IMR-90 (cell line): ENCODE measurements at regions not wholly inside any gene's neighbourhood (a gene's known extent, or its start where the extent isn't known, plus 50 kb on each side); places are given as distances from the start of the nearest gene placed in this dataset.

ENCODE experiments used
- ATAC-seq: fragments of 200-7000 bp; cut with Tn5 transposase; 2 replicates; pipeline ENCODE4 v1.9.1; 2020; ENCODE audit warnings: low read depth, mild to moderate bottlenecking, moderate library complexity
- BruUV-seq: library from RNA; stranded (reverse); fragments of 400-500 nt; replicated peaks from 2 replicates; lab custom pipeline; 2021; lab: Mats Ljungman, UMichigan
- CTCF ChIA-PET: fragments of 300-600 bp; formaldehyde crosslinking; extraction: SDS; loops from one replicate; lab custom pipeline; 2021; ENCODE audit warnings: antibody characterized with exemption; lab: Yijun Ruan, JAX
- POLR2A ChIA-PET: fragments of 300-600 bp; sonication (Branson Sonifier 250); formaldehyde crosslinking; loops from one replicate; lab custom pipeline; 2022; ENCODE audit warnings: antibody characterized with exemption; ENCODE audit not compliant: unreplicated experiment; lab: Charles Lee
- DNase-seq: peaks from one replicate; pipeline ENCODE4 v3.0.0; 2013
- H2AFZ ChIP-seq: replicated peaks from 2 replicates; pipeline ENCODE3; 2013; ENCODE audit warnings: low read length, mild to moderate bottlenecking; ENCODE audit not compliant: poor library complexity
- H2AK5ac ChIP-seq: 2 replicates; pipeline ENCODE4 v1.6.1; 2013; ENCODE audit warnings: low read depth, low read length, inconsistent platforms
- H2AK9ac ChIP-seq: replicated peaks from 2 replicates; pipeline ENCODE3; 2013; ENCODE audit warnings: mild to moderate bottlenecking, low read depth, low read length, moderate library complexity; ENCODE audit not compliant: poor library complexity
- H2BK120ac ChIP-seq: 2 replicates; pipeline ENCODE4 v1.6.1; 2013; ENCODE audit warnings: low read depth, low read length, inconsistent platforms
- H2BK15ac ChIP-seq: 3 replicates; pipeline ENCODE4 v1.6.1; 2013; ENCODE audit warnings: low read depth, low read length, inconsistent platforms
- H2BK20ac ChIP-seq: 2 replicates; pipeline ENCODE4 v1.6.1; 2013; ENCODE audit warnings: low read depth, mild to moderate bottlenecking, inconsistent platforms, low read length, moderate library complexity
- H2BK5ac ChIP-seq: 2 replicates; pipeline ENCODE4 v1.6.1; 2013; ENCODE audit warnings: mild to moderate bottlenecking, low read depth, low read length, inconsistent platforms; ENCODE audit not compliant: poor library complexity, severe bottlenecking
- H3K14ac ChIP-seq: replicated peaks from 2 replicates; pipeline ENCODE4 v1.6.1; 2013; ENCODE audit warnings: low read depth, low read length, inconsistent platforms
- H3K18ac ChIP-seq: 2 replicates; pipeline ENCODE4 v1.6.1; 2013; ENCODE audit warnings: low read depth, low read length, control low read depth
- H3K23ac ChIP-seq: 2 replicates; pipeline ENCODE4 v1.6.1; 2013; ENCODE audit warnings: low read depth, low read length, inconsistent platforms
- H3K27ac ChIP-seq: 2 replicates; pipeline ENCODE4 v1.5.1; 2013; ENCODE audit warnings: mild to moderate bottlenecking, control low read depth, low read length; ENCODE audit not compliant: insufficient read depth
- H3K27me3 ChIP-seq: 2 replicates; pipeline ENCODE4 v1.6.1; 2013; ENCODE audit warnings: low read length; ENCODE audit not compliant: control insufficient read depth, insufficient read depth
- H3K36me3 ChIP-seq: 2 replicates; pipeline ENCODE4 v1.6.1; 2013; ENCODE audit warnings: low read length, mixed read lengths; ENCODE audit not compliant: control insufficient read depth, insufficient read depth
- H3K4ac ChIP-seq: 2 replicates; pipeline ENCODE4 v1.6.1; 2013; ENCODE audit warnings: low read depth, low read length, inconsistent platforms
- H3K4me1 ChIP-seq: 2 replicates; pipeline ENCODE4 v1.6.1; 2013; ENCODE audit warnings: low read length, mixed read lengths; ENCODE audit not compliant: control insufficient read depth, insufficient read depth
- H3K4me2 ChIP-seq: 2 replicates; pipeline ENCODE4 v1.6.1; 2013; ENCODE audit warnings: low read depth, mild to moderate bottlenecking, control low read depth, low read length, moderate library complexity
- H3K4me3 ChIP-seq: 2 replicates; pipeline ENCODE4 v1.5.1; 2013; ENCODE audit warnings: low read depth, mild to moderate bottlenecking, control low read depth, low read length, moderate library complexity; ENCODE audit not compliant: insufficient read depth
- H3K56ac ChIP-seq: 2 replicates; pipeline ENCODE4 v1.6.1; 2013; ENCODE audit warnings: low read length, inconsistent platforms; ENCODE audit not compliant: insufficient read depth; ENCODE audit errors: extremely low read depth
- H3K79me1 ChIP-seq, 2 experiments: 2 replicates each; pipeline ENCODE4 v1.6.1; 2013; ENCODE audit warnings: low read length in 2 of 2, inconsistent platforms in 1 of 2, low read depth in 1 of 2
- H3K9ac ChIP-seq: 2 replicates; pipeline ENCODE4 v1.6.1; 2013; ENCODE audit warnings: low read depth, low read length, control low read depth
- H3K9me1 ChIP-seq: 2 replicates; pipeline ENCODE4 v1.6.1; 2013; ENCODE audit warnings: low read length, inconsistent platforms; ENCODE audit not compliant: insufficient read depth
- H3K9me3 ChIP-seq: 2 replicates; pipeline ENCODE4 v1.6.1; 2013; ENCODE audit warnings: low read length; ENCODE audit not compliant: control insufficient read depth, insufficient read depth
- H4K20me1 ChIP-seq: 2 replicates; pipeline ENCODE4 v1.6.1; 2013; ENCODE audit warnings: low read length, inconsistent platforms; ENCODE audit not compliant: insufficient read depth
- H4K5ac ChIP-seq: 2 replicates; pipeline ENCODE4 v1.6.1; 2013; ENCODE audit warnings: mild to moderate bottlenecking, low read depth, low read length, control low read depth
- H4K8ac ChIP-seq, 2 experiments: 2 replicates each; pipeline ENCODE4 v1.6.1; 2013; ENCODE audit warnings: low read depth in 2 of 2, low read length in 2 of 2, control low read depth in 1 of 2, inconsistent platforms in 1 of 2
- H4K91ac ChIP-seq: 2 replicates; pipeline ENCODE4 v1.6.1; 2013; ENCODE audit warnings: low read depth, low read length, inconsistent platforms; ENCODE audit not compliant: insufficient read depth
- BHLHE40 ChIP-seq: fragments of 150-350 bp; IDR thresholded peaks from 2 replicates; pipeline ENCODE4 v1.6.1; 2016; ENCODE audit warnings: mild to moderate bottlenecking, low read depth, low read length
- CEBPB ChIP-seq: IDR thresholded peaks from 2 replicates; pipeline ENCODE4 v1.6.1; 2012; ENCODE audit warnings: low read depth, low read length, improper control_type of control experiment
- FOS ChIP-seq: fragments of 150-350 bp; IDR thresholded peaks from 2 replicates; pipeline ENCODE4 v1.6.1; 2016; ENCODE audit warnings: low read depth, low read length
- MAFK ChIP-seq: IDR thresholded peaks from 2 replicates; pipeline ENCODE4 v1.6.1; 2012; ENCODE audit warnings: low read depth, low read length, improper control_type of control experiment
- MAZ ChIP-seq: IDR thresholded peaks from 2 replicates; pipeline ENCODE4 v1.6.1; 2012; ENCODE audit warnings: low read depth, mild to moderate bottlenecking, low read length, improper control_type of control experiment, moderate library complexity, borderline replicate concordance
- POLR2A ChIP-seq: IDR thresholded peaks from 2 replicates; pipeline ENCODE4 v1.6.1; 2012; ENCODE audit warnings: mild to moderate bottlenecking, low read depth, low read length
- RCOR1 ChIP-seq: IDR thresholded peaks from 2 replicates; pipeline ENCODE4 v1.6.1; 2012; ENCODE audit warnings: mild to moderate bottlenecking, low read length, improper control_type of control experiment; ENCODE audit not compliant: insufficient replicate concordance
- SMC3 ChIP-seq: fragments of 150-350 bp; IDR thresholded peaks from 2 replicates; pipeline ENCODE4 v1.6.1; 2016; ENCODE audit warnings: low read depth, mild to moderate bottlenecking, antibody characterized with exemption, low read length, moderate library complexity
- WGBS, 2 experiments: methylation state at CpG; one replicate each; pipeline versions ENCODE4 v1.1.5 to v1.1.7; 2013; ENCODE audit warnings: missing lambda C conversion rate in 2 of 2; ENCODE audit not compliant: insufficient read length in 1 of 2; ENCODE audit errors: extremely low coverage in 2 of 2; 5-methylcytosine and 5-hydroxymethylcytosine counted together
- dilution Hi-C: fragments of 300-500 bp; cut with HindIII; formaldehyde crosslinking; loops from one replicate; pipeline ENCODE4 v1.14.3; 2018; ENCODE audit warnings: low sequenced_read_pairs; ENCODE audit not compliant: unreplicated experiment
- in situ Hi-C: fragments of 300-500 bp; cut with MboI; formaldehyde crosslinking; loops from 3 replicates; pipeline ENCODE4 v1.14.3; 2019; ENCODE audit warnings: low sequenced_read_pairs, inconsistent platforms, mixed read lengths
- intact Hi-C: fragments of 100-400 bp; cut with micrococcal nuclease; formaldehyde crosslinking; loops from 2 replicates; pipeline ENCODE4 v1.10.0; 2022
- TF ChIP-seq, protein P1 (sequence below): conservative IDR thresholded peaks from 2 replicates; pipeline ENCODE4 v1.5.1; 2012; ENCODE audit warnings: mild to moderate bottlenecking, low read depth, low read length, improper control_type of control experiment

DNA sequence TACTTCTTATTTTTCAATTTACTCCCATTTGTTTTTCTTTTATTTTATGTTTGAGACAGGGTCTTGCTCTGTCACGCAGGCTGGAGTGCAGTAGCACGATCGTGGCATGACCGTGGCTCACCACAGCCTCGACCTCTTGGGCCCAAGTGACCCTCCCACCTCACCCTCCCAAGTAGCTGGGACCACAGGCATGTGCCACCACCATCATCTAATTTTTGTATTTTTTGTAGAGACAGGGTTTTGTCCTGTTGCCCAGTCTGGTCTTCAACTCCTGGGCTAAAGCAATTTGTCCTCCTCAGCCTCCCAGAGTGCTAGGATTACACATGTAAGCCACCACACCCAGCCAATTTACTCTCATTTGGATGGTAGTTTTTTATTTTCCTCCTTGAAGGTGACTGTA, 679.3 kb upstream of the CCDC179 start:
- TF ChIP-seq RCOR1 (no peak), CEBPB (no peak), POLR2A (no peak), FOS (no peak), MAZ (no peak), BHLHE40 (no peak), SMC3 (no peak), MAFK (no peak)
- TF ChIP-seq, protein P1, sequence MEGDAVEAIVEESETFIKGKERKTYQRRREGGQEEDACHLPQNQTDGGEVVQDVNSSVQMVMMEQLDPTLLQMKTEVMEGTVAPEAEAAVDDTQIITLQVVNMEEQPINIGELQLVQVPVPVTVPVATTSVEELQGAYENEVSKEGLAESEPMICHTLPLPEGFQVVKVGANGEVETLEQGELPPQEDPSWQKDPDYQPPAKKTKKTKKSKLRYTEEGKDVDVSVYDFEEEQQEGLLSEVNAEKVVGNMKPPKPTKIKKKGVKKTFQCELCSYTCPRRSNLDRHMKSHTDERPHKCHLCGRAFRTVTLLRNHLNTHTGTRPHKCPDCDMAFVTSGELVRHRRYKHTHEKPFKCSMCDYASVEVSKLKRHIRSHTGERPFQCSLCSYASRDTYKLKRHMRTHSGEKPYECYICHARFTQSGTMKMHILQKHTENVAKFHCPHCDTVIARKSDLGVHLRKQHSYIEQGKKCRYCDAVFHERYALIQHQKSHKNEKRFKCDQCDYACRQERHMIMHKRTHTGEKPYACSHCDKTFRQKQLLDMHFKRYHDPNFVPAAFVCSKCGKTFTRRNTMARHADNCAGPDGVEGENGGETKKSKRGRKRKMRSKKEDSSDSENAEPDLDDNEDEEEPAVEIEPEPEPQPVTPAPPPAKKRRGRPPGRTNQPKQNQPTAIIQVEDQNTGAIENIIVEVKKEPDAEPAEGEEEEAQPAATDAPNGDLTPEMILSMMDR: no peak
- DNase-seq (no peak), ATAC-seq (peak; percentile 30)
- peak overlapping the region; percentile 83 for H4K5ac ChIP-seq
- H3K27ac ChIP-seq: peak overlapping the region; percentile 62; the same call in 1 of the 2 replicates
- peak overlapping the region; percentile 82 for H3K4ac ChIP-seq
- H3K36me3 ChIP-seq: no peaks in the 10 kb centered on the region
- intact Hi-C loops: no loop called here
- in situ Hi-C loops: loop anchor here (10.0 kb wide), 1 partner anchor 845 kb away; no protein-coding TSS in a partner anchor
- peak overlapping the region; percentile 80 for H3K18ac ChIP-seq
- H2AK9ac ChIP-seq: no peak overlapping the region
- peak overlapping the region; percentile 37 to 79 for H4K8ac ChIP-seq
- H3K4me3 ChIP-seq: no peak overlapping the region
- no CpG with 5 or more reads among the region's 5 CpGs for WGBS, 2 experiments
- peak overlapping the region; percentile 37 for H2BK5ac ChIP-seq
- H3K56ac ChIP-seq: no peak overlapping the region; the same call in 1 of the 2 replicates
- peaks cover 3% of the 10 kb centered on the region for H3K9me1 ChIP-seq
- H3K9ac ChIP-seq: peak overlapping the region; percentile 55
- peak overlapping the region; percentile 85; the same call in 1 of the 2 replicates for H2AK5ac ChIP-seq
- POLR2A ChIA-PET: no interaction called here
- H3K23ac ChIP-seq: no peak overlapping the region
- no TSS peak for BruUV-seq
- H2AFZ ChIP-seq: no peak overlapping the region
- dilution Hi-C loops: no loop called here
- peaks cover 2% of the 10 kb centered on the region; the same call in 1 of the 2 replicates for H3K9me3 ChIP-seq
- peak overlapping the region; percentile 65; the same call in 1 of the 2 replicates for H3K14ac ChIP-seq
- H2BK120ac ChIP-seq: peak overlapping the region; percentile 92
- no peak overlapping the region for H3K4me2 ChIP-seq
- peak overlapping the region; percentile 85 for H2BK20ac ChIP-seq
- no peaks in the 10 kb centered on the region for H4K20me1 ChIP-seq
- no peaks in the 10 kb centered on the region for H3K79me1 ChIP-seq
- H4K91ac ChIP-seq: peak overlapping the region; percentile 75; the same call in 1 of the 2 replicates
- CTCF ChIA-PET: interaction anchor here (0.6 to 1.5 kb wide), 13 partner anchors 12 to 847 kb away, joined by 3 to 8 read pairs (median 3); no protein-coding TSS in a partner anchor
- no peaks in the 10 kb centered on the region for H3K27me3 ChIP-seq
- H3K4me1 ChIP-seq: peaks cover 6% of the 10 kb centered on the region; the same call in 1 of the 2 replicates
- peak overlapping the region; percentile 29; the same call in 2 of the 3 replicates for H2BK15ac ChIP-seq
